HG02885 (cell line): ENCODE measurements at regions not wholly inside any gene's neighbourhood (a gene's known extent, or its start where the extent isn't known, plus 50 kb on each side); places are given as distances from the start of the nearest gene placed in this dataset.
"Not testable (repeated sequence)": the region's sequence is repeated elsewhere in the genome, so short reads cannot be mapped to it uniquely, and the experiment has no call there.

Experiments used
- ATAC-seq: cut with Tn5 transposase; IDR thresholded peaks from one replicate; pipeline ENCODE4 v1.9.1; 2021; ENCODE audit warnings: mild to moderate bottlenecking; ENCODE audit not compliant: unreplicated experiment, poor library complexity

GRCh38 chr7:103244865-103245264, 52.4 kb upstream of the PMPCB start:
- ATAC-seq: not testable (repeated sequence)

- ATAC-seq: no peak
Observed at GRCh38 chr7:103240806-103241205, 56.4 kb upstream of the PMPCB start.

- ATAC-seq: not testable (repeated sequence)
Observed at GRCh38 chr7:103235824-103236223, 61.4 kb upstream of the PMPCB start.

GRCh38 chr7:103234877-103235276, 62.4 kb upstream of the PMPCB start:
- not testable (repeated sequence) for ATAC-seq

- peak; percentile 56 for ATAC-seq
Observed at GRCh38 chr7:103227787-103228186, 69.4 kb upstream of the PMPCB start.

GRCh38 chr7:103225798-103226197, 71.4 kb upstream of the PMPCB start:
- ATAC-seq: not testable (repeated sequence)

GRCh38 chr7:103223065-103223464, 74.2 kb upstream of the NAPEPLD start:
- peak; percentile 46 for ATAC-seq

GRCh38 chr7:103211049-103211448, 62.1 kb upstream of the NAPEPLD start:
- not testable (repeated sequence) for ATAC-seq

- not testable (repeated sequence) for ATAC-seq
Observed at GRCh38 chr7:103199191-103199590, 50.3 kb upstream of the NAPEPLD start.
